HG03039 (cell line): ENCODE measurements at regions not wholly inside any gene's neighbourhood (a gene's known extent, or its start where the extent isn't known, plus 50 kb on each side); places are given as distances from the start of the nearest gene placed in this dataset.

Experiments
- ATAC-seq: cut with Tn5 transposase; IDR thresholded peaks from one replicate; pipeline ENCODE4 v1.9.1; 2021; ENCODE audit warnings: mild to moderate bottlenecking, moderate library complexity; ENCODE audit not compliant: unreplicated experiment

DNA sequence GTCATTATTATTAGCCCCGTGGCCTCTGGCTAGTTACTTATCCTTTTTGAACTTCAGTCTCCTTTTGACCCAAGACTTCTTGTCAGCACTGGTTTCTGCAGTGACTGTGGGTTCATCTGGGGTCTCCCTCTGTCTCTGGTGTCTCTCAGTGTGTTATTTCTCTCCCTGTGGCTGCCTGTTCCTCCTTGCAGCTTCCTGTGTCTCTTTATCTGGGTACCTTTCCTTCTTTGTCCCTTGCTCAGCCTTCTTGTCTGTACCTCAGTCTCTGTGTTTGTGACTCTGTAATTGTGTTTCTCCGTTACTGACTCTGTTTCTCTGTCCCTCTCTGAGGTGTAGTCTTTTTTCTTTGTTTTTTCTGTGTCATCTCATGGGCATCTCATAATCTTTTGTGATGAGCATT lies 102.6 kb upstream of the CDH11 start:
- no peak for ATAC-seq

DNA sequence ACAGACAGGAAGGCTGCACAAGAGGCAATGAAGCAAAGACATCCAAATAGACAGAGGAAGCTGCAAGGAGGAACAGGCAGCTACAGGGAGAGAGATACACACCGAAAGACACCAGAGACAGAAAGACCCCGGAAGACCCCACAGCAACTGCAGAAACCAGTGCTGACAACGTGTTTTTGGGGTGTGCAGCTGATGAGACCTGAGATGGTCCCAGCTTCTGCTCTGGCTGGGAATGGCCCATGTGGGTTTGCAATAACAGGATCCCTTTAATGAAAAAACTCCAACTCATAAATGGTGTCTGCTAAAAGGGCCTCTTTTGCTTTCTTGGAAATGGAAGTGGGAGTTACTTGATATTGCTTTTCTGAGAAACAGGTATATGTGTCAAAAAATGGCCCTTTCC lies 101.5 kb upstream of the CDH11 start:
- ATAC-seq: no peak

DNA sequence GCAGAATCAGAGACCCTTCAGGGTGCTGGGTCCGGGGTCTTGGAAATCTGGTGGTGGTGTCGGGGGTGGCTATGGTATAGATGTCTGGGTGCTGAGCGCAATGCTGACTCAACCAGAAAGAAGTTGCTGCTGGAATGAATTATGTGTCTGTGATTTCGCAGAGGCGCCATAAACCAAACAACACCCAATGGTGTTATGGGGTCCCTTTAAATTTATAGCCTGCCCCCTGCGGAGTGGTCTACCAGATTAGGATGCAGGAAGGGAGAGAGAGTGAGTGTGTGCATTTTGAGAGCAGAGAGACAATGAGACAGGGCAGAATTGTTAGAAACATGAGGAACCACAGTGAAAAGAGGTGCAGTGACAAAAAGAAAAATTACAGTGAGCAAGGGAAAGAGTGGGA lies 100.7 kb upstream of the CDH11 start:
- no peak for ATAC-seq

DNA sequence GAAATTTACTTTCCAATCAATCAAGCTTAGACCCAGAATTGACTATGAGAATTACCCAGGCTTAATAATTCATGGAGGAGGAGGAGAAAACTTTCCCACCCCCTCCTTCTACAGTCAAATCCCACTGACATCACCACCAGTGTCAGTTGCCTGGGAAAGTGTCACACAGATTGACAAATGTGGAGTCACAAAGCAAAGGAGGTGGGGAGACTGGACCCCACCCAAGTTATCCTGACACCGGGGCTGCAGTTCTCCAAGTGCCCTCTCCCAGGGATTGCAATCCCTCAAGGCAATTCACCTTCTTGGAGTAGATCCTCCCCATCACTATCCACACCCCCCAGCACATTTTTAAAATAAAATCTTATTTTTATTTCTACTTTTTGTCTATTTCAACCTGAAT lies 100.2 kb upstream of the CDH11 start:
- no peak for ATAC-seq

DNA sequence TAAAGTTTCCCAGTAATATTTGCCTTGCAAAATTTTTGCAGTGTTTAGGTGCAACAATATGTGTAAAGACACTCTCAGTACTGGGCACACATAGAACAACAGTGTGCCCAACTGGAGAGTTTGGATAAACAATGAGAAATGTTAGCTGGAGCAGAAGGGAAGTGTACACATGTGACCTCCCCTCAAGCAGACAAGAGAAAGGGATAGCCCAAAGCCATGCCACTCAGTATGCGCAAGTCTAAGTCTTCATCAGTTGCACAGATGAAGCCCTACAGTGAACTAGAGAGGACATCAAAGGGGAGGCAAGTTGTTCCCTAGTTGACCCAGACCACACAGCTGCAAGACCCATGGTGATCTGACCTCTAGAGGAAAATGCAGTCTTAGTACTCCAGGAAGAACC lies 97.9 kb upstream of the CDH11 start:
- ATAC-seq: no peak

DNA sequence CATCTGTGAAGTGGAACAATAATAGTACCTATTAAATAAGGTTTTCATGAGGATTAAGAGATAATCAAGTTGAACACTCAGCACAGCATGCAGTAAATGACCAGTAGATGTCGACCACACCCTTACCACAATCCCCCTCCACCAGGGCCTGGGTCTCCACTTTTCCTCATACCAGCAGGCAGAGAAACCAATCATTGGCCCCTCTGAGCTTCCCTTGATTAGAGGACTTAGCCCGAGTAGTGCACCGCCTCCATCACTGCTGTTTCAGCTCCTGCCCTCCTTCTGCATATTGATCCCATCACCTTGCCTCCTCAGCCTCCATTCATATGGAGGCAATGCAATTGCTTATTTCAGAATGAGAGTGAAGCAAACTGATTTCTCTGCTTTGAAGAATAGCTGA lies 96.5 kb upstream of the CDH11 start:
- no peak for ATAC-seq

DNA sequence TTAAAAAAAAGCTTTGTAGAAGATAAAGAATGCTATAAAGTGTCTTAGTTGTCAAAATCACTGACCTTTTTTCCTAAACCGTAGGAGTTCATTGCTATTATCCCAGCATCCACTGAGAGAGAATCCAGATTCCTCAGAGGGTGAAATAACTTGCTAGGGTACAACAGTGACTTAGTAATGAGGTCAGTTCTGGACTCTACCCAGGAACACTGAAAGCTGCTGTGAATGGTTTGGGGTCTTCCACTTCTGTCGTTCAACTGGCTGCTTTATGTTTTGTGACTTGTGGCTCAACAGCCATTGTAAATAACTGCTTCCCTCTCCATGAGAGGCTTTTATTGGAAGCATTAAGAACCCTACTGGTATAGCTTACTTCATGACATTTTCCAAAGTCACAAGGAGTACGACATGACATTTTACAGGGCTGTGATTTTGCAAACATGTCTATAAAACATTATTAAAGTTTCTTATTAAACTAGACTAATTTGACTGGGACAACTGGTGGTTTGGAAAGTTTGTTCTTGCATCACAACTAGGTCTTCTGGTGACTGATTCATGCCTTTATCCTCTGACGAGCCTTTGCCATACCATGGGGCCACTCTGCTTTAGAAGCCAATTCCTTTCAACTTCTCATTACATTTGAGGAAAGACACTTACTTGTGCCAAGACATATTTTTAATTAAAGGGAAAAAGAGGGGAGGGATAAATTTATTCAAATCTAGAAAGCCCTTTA lies 92.2 kb upstream of the CDH11 start:
- ATAC-seq: no peak

DNA sequence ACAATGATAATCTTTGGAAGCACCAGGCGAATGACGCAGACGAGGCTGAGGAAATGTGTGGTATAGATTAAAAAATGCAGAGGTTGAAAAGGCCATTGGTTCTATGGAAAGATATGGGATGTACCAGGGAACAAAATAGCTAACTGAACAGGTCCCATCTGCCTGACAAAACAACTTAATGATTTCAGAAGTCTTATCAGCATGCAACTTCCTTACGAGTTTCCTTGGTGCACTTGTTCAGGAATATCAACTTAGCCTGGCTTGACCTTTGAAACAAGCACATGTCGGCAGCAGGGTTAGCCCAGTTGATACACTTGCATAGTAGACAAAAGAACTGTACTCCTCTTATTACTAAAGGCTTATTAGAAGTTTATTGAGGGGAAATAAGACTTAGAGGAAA lies 90.9 kb upstream of the CDH11 start:
- ATAC-seq: no peak

DNA sequence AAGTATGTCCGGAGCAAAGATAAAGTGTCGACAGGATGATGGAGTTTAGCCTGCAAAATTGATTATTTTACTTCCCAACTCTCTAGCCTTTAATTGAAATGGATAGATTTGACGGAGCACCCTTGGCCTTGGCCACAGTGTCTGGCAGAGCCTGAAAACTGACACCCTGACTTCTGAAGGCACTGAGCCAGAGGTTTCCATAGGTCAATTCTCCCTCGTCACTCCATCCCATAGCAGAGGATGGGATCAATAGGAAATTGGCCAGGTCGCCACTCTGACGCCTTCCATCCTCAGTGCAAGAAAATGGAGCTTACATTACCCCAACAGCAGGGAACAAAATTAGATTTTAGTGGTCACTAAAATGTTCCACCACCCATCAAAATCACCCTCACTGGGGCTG lies 90.4 kb upstream of the CDH11 start:
- ATAC-seq: no peak

- ATAC-seq: no peak
Measured at GRCh38 chr16:65202461-65202860, 80.6 kb upstream of the CDH11 start.

DNA sequence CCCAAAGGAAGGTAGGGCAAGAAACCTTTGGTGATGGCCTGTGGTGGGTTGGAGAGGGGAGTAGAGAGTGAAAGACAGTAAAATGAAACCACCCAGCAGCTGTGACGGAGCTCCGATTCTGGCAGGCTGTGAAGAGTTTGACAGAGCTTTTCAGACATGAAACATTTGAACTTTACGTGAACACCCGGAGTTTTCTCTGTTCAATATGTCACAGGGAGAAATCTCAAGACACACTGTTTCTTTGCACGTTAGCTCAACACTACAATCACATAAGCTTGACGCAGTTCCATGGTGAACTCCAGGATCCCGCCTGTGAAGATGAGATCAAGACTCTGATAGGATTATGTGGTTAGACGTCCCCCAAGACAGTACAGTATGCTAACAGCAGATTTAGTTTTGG lies 79.6 kb upstream of the CDH11 start:
- ATAC-seq: no peak

- ATAC-seq: no peak
Measured at GRCh38 chr16:65200857-65201256, 79.0 kb upstream of the CDH11 start.

DNA sequence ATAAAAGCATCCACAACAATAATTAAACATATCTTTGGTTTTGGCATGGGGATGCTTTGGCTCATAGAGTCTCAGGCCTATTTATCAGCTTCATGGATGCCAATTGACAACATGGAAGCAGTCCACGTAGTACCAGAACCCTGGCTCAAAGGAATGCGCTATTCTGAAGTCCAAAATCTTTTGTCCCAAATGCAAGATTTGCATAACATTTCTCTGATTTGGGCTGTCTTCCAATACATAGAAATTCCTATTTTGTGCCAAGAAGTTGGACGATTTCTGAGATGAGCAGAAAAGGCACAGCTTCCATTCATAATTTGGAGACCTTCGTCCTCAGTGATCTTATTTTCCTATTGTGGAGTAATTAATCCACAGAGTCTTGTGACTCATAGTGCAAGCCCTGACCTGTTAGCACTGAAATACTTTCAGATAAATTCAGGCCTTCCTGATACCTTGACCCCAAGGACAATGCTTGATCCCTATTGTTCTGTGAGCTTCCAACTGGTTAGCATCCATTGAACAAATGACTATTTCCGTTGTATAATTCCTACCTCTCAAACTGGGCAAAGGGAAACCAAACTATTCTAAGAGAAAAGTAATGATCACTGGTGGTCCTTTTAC lies 78.4 kb upstream of the CDH11 start:
- no peak for ATAC-seq

GRCh38 chr16:65196420-65197075 lies 74.7 kb upstream of the CDH11 start:
- ATAC-seq: no peak

- ATAC-seq: no peak
Measured at GRCh38 chr16:65195998-65196397, 74.1 kb upstream of the CDH11 start.

DNA sequence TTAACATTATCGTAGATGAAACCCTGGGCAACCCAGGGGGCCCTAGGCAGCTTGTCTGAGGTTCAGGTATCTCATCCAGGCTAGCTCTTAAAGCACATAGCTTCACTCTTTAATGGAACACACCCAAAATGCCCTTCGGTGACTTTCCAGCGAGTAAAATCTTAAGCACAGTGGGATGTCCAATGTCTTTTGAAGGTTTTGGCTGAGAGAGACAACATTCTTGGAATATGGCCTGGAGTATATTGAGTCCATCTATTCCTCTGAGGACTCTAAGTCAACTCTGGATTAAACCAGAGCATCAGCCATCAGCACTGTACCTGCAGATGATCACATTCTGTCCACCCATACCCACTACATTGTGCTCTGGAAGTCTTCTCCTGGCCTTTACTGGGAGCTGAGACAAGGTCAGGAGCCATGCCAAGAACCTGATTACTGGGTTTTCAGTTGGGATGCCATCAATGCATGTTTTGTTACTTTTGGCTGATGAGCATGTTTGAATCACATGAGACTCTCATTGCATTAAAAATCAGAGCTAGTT lies 63.4 kb upstream of the CDH11 start:
- no peak for ATAC-seq

GRCh38 chr16:65181071-65181561 lies 59.3 kb upstream of the CDH11 start:
- ATAC-seq: no peak

DNA sequence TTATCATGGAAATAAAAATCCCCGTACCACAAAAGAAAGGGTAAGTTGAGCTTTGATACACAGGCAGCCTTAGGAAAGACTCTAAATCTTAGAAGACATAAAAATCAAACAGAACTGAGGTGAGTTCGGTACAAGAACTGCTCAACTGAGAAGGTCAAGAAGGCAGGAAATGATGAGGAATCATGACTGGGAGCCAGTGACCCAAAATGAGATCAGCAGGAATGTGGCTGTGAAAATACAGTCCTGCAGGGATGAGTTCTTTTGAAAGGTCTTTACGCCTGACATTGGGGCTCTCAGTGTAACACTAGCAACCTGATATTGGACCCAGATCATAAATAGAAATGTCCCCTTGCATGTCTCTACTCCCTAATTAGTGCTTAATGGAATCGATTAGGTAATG lies 56.3 kb upstream of the CDH11 start:
- no peak for ATAC-seq

DNA sequence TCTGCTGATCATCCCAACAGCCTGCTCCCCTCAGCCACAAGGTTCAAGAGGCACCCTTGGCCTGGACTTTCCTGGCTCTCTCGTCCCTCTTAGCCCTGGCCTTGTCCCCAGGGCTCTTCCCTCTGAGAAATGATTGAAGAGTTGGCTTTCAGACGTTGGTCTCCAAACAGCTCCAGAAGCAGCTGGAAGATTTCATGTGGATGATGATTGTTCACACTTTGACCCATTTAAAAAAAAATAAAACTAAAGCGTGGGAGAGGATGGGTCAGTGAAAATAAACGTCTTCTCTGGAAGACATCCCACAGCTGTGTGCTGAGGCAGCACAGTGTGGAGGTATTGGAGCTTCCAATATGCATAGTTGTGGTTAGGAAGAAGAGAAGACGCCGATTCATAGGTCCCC lies 54.7 kb upstream of the CDH11 start:
- no peak for ATAC-seq

GRCh38 chr16:65172356-65172755 lies 50.5 kb upstream of the CDH11 start:
- ATAC-seq: no peak
